ENCODE measurements at regions not wholly inside any gene's neighbourhood (a gene's known extent, or its start where the extent isn't known, plus 50 kb on each side); places are given as distances from the start of the nearest gene placed in this dataset.

DNA sequence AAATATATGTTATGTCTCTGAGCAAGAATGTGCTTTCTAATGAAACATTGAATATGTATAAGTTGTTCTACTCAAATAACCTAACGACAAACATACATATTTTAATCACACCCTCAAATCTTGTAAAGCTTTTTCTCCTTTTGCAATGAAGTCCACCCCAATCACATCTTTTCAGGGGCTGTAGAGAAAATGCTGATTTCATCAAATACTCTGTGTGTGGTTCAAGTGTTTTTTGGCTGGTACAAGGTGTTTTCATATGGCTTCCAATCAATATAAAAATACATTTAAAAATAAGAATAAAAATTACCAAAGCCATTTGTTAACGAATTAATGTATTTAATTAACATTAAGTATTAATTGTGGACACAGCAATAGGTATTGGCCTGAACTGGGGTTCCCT, 57.2 kb upstream of the TMEM196 start:
- no peak for DNase-seq (ENCODE audit: low spot score in 2 of 2)
- Histone ChIP-seq H3K4me3 (no peak overlapping the region), H3K27me3 (ENCODE audit: low read depth) (no peaks in the 10 kb centered on the region), H3K9me3 (no peaks in the 10 kb centered on the region), H3K36me3 (replicated peaks) (no peaks in the 10 kb centered on the region), H3K4me1 (no peaks in the 10 kb centered on the region)
- in situ Hi-C loops (cut with MboI; ENCODE audit: low sequenced_read_pairs) = no loop called here

Measured in HAP-1 (cell line).